ENCODE measurements at regions not wholly inside any gene's neighbourhood (a gene's known extent, or its start where the extent isn't known, plus 50 kb on each side); places are given as distances from the start of the nearest gene placed in this dataset.

- TF ChIP-seq CTCF (IDR thresholded peaks at IDR 0.05) (no peak), EP300 (IDR thresholded peaks at IDR 0.05) (no peak)
Measured at GRCh38 chr14:26021759-26022158, 576.1 kb downstream of the NOVA1 start.

Data from esophagus muscularis mucosa (tissue), 3 donors.